HG02852 (cell line): ENCODE measurements at regions not wholly inside any gene's neighbourhood (a gene's known extent, or its start where the extent isn't known, plus 50 kb on each side); places are given as distances from the start of the nearest gene placed in this dataset.

Experiments
- ATAC-seq: cut with Tn5 transposase; IDR thresholded peaks from one replicate; pipeline ENCODE4 v1.9.1; 2021; ENCODE audit warnings: mild to moderate bottlenecking, moderate library complexity; ENCODE audit not compliant: unreplicated experiment

- no peak for ATAC-seq
These were observed 90.5 kb upstream of the MAF start for GRCh38 chr16:79691007-79691406.

DNA sequence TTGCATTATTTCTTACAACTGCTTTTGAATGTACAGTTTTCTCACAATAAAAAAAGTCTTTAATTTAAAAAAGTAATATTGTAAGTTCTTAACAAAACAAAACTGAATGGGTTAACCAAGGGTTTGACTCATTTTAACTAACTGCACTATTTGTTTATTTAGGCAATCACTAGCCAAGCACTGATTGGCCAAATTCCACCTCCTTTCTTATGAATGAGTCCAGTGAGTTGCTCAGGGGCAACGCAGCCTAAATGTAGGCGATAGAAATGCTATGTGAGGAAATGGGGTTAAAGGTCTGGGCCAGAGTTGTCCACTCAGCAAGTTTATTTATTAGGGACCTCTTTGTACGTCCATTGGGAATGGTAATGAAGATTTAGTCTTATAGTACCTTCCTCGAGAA, 89.6 kb upstream of the MAF start:
- no peak for ATAC-seq

- no peak for ATAC-seq
These were observed 87.0 kb upstream of the MAF start for GRCh38 chr16:79687249-79688130.

- no peak for ATAC-seq
These were observed 85.3 kb upstream of the MAF start for GRCh38 chr16:79685871-79686270.

DNA sequence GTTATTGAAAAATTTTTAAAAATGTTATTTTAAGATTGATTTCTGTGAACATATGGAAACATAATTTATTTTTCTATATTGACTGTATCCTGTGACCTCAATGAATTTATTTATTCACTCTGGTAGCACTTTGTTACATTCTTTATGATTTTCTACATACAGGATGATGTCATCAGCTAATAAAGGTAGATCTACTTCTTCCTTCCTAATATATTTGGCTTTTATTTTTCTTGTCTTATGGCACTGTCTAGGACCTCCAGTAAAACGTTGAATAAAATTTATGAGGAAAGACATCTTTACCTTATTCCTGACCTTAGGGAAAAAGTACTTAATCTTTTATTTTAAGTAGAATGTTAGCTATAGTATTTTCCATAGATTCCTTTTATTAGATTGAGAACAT, 78.8 kb upstream of the MAF start:
- ATAC-seq, result no peak

- ATAC-seq, result no peak
These were observed 77.4 kb upstream of the MAF start for GRCh38 chr16:79677799-79678530.

DNA sequence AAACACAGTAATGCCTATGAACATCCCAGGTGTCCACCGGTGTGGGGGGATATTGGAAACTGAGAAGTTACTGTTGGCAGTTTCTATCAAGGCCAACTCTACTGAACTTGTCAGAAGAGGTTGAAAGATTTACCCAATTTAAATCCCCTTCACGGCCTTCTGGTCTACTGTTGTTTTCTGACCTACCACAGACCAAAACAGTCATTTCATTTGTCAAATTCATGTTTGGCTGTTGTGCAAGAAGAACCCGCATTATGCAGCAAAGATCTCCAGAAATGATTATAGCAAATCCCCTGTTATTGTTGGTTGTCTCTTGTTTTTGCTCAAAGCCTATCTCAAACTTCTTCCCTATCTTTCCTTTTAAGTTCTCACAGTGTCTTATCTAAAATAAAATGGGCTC, 73.1 kb upstream of the MAF start:
- ATAC-seq, result no peak

GRCh38 chr16:79672524-79672923, 72.0 kb upstream of the MAF start:
- ATAC-seq, result no peak

GRCh38 chr16:79668502-79668901, 68.0 kb upstream of the MAF start:
- ATAC-seq, result no peak

DNA sequence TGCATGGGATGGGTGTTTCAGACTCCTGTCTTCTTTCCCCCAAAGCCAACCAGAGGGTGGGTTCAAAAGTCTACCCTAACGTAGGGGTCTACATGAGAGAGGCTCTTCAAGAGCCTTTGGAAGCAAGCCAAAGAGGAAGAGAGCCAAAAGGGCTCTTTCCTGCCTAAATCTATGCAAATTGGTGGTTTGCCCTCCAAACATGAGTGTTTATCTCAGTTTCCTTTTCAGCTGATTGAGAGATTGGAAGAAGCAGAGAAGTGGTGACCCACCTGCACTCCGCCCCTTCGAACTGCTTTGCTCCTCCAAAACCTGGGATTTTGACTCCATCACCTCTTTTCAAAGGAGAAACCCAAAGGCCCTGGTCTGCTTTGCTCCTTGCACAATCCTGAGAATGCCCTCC, 65.4 kb upstream of the MAF start:
- no peak for ATAC-seq

GRCh38 chr16:79664407-79664806, 63.9 kb upstream of the MAF start:
- ATAC-seq, result no peak

DNA sequence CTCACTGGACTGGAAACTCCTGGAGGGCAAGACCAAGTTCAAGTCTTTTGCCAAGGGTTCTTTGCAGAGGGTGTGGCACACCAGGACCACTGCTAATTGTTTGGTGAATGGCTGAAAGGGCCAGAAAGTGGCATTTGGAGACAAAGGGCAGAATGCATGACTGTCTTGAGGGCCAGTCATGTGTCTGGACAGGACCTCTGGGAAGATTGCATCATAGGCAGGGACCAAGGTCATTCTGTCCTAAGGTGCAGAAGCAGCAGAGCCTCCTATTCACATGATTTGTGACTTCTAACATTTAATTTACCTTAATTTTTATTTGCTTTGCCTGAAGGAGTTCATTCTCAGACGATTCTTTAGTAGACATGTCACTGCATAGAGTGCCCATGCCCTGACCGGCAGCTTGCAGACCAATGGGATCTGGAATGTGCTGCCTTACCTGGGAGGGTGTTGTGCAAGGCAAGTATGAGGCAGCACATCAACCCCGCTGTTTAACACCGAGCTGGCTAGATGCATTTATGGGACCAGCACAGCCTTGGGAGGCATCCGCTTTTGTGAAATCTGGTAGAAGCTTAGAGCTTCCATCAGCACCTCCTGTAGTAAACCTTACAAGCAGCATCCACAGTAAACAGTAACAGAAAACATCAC, 62.3 kb upstream of the MAF start:
- ATAC-seq, result no peak

- ATAC-seq, result no peak
These were observed 61.6 kb upstream of the MAF start for GRCh38 chr16:79662122-79662521.

DNA sequence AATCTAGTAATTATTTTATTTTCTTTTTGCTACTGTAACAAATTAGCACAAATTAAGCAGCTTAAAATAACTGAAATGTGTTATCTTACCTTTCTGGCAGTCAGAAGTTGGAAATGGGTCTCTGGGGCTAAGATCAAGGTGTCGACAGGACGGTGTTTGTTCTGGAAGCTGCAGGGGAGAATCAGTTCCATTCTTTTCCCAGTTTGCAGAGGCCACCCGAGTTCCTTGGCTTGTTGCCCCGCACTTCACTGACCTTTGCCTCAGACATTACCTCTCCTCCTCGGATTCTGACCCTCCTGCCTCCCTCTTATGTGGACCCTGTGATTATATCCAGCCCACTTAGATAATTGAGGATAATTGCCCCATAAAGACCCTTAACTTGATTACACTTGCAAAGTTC, 61.0 kb upstream of the MAF start:
- no peak for ATAC-seq

DNA sequence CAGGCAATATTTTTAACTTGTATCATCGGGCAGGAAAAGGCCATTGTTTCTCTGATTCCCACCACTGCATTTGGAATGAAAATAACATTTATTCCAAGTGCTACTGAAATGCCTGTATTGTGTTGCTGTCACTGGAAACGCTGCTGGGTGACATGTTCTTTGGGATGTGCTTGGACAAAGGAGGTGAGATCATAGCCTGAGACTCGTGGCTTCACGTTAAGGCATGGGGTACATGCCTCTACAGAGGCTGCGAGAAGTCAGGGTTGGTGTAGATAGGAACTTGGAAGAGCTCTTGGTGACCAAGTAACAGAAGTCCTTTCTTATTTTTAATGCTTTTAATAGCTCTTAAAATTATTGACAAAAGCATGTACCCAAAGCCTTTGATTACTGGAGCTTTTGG, 58.8 kb upstream of the MAF start:
- no peak for ATAC-seq

DNA sequence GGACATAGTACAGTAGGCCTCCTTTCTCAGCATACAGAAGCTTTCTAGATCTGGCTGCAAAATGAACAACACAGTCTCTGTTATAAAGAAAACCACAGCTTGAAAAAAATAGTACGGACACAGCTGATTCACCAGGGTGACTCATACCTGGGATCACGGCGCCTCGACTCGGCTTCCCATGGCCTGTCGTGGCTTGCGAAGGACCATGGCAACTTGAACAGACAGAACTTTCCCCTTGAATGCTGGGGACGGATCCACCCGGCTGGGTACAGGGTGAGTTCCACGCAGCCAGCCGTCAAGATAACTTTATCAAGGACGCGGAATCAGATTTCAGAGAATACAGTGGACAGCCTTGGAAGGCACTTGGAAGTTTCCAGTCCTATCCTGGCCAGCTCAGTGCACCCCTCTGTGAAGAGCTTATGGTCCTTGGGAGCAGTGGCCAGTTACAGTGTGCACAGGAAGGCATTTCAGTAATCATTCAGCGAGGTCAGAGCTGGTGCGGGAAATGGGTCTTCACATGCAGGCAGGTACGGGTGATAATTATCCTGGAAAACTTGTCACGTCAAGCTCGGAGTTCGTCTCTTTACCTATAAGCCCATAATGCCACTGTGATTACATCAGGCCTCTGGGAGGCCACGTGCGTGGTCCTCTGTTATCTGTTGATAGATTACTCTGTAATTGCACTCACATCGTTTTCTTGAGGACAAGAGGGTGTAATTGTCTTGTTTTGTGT, 57.9 kb upstream of the MAF start:
- ATAC-seq, result no peak

GRCh38 chr16:79656553-79657115, 56.1 kb upstream of the MAF start:
- ATAC-seq, result no peak

DNA sequence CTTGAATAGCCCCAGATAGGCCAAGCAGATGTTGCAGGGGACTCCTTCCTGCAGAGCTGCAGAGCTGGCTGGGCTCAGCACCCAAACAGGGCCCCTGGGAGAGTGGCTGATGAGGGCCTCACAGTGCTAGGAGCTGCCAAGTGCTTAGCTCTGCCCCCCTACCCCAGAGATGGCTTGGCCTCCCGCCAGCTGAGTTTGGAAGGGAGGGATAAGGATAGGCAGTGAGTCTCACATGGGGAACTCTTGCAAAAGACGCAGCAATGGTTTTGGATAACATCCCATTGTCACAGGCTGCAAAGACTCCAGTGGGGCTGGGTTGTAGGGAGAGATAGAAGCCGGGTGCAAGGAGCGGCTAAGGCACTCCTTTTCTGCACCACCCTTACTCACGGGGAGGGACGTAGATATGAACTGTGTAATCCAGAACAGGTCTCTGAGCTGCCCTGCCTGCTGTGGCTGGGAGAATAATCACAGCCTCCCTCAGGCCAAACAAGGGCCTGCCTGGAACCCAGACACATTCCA, 52.9 kb upstream of the MAF start:
- ATAC-seq, result no peak

GRCh38 chr16:79651363-79651762, 50.8 kb upstream of the MAF start:
- ATAC-seq, result no peak
